Endothelial cell of umbilical vein (primary cell): ENCODE measurements at regions not wholly inside any gene's neighbourhood (a gene's known extent, or its start where the extent isn't known, plus 50 kb on each side); places are given as distances from the start of the nearest gene placed in this dataset.

Source experiments
- BruUV-seq: library from RNA; stranded (reverse); fragments of 400-500 nt; replicated peaks from 2 replicates; lab custom pipeline; 2021; lab: Mats Ljungman, UMichigan
- CTCF ChIA-PET: fragments of 300-600, 350-600 bp; sonication (Branson Sonifier 250); formaldehyde crosslinking; loops from one replicate; lab custom pipeline; 2021; ENCODE audit warnings: antibody characterized with exemption, inconsistent platforms; lab: Charles Lee
- POLR2A ChIA-PET: fragments of 300-600, 350-600 bp; sonication (Branson Sonifier 250); formaldehyde crosslinking; loops from one replicate; lab custom pipeline; 2021; ENCODE audit warnings: antibody characterized with exemption, inconsistent platforms; lab: Charles Lee
- DNase-seq: peaks from one replicate; pipeline ENCODE4 v3.0.0-alpha.2; 2011; ENCODE audit warnings: low read depth, low spot score
- FAIRE-seq: peaks from 2 replicates; lab custom pipeline; 2011; peaks lifted over from hg19 to GRCh38; lab: Jason Lieb, UNC
- H2AFZ ChIP-seq: 2 replicates; pipeline ENCODE4 v1.6.0; 2012; ENCODE audit warnings: low read depth, low read length, control low read depth, inconsistent platforms
- H3K27ac ChIP-seq: 2 replicates; pipeline ENCODE4 v1.5.1; 2011; ENCODE audit warnings: low read depth, mild to moderate bottlenecking, control low read depth, low read length, moderate library complexity; ENCODE audit not compliant: insufficient read depth
- H3K27me3 ChIP-seq, 2 experiments: 2 replicates each; pipeline versions ENCODE4 v1.6.0 to v1.6.1; 2011; ENCODE audit warnings: low read length in 2 of 2, mixed read lengths in 1 of 2; ENCODE audit not compliant: control insufficient read depth in 2 of 2, insufficient read depth in 2 of 2
- H3K36me3 ChIP-seq, 2 experiments: 2 replicates in 1 of 2; 3 replicates in 1 of 2; pipeline ENCODE4 v1.5.1; 2011; ENCODE audit warnings: low read length in 2 of 2, mild to moderate bottlenecking in 1 of 2, moderate library complexity in 1 of 2; ENCODE audit not compliant: control insufficient read depth in 2 of 2, insufficient read depth in 2 of 2; ENCODE audit errors: extremely low read depth in 1 of 2
- H3K4me1 ChIP-seq: 3 replicates; pipeline ENCODE4 v1.5.1; 2011; ENCODE audit warnings: mild to moderate bottlenecking, low read length; ENCODE audit not compliant: control insufficient read depth, insufficient read depth; ENCODE audit errors: extremely low read depth
- H3K4me2 ChIP-seq: 2 replicates; pipeline ENCODE4 v1.6.1; 2011; ENCODE audit warnings: low read length, control low read depth, mixed read lengths; ENCODE audit not compliant: insufficient read depth
- H3K4me3 ChIP-seq, 3 experiments: fragments of 200-600 bp in 1 of 3; sonication (generic), shearing (Covaris generic) in 1 of 3; replicated peaks in 1 of 3; 2 replicates each; pipeline ENCODE4 v1.5.1; 2011 to 2016; ENCODE audit warnings: control low read depth in 3 of 3, low read length in 3 of 3, mild to moderate bottlenecking in 2 of 3, inconsistent platforms in 1 of 3, low read depth in 1 of 3, moderate library complexity in 1 of 3; ENCODE audit not compliant: insufficient read depth in 1 of 3
- H3K79me2 ChIP-seq: 2 replicates; pipeline ENCODE4 v1.6.0; 2012; ENCODE audit warnings: low read length, inconsistent platforms; ENCODE audit not compliant: control insufficient read depth, insufficient read depth
- H3K9ac ChIP-seq: replicated peaks from 2 replicates; pipeline ENCODE3; 2011; ENCODE audit warnings: low read length, control low read depth; ENCODE audit not compliant: insufficient read depth; ENCODE audit errors: extremely low read depth
- H3K9me1 ChIP-seq: replicated peaks from 3 replicates; pipeline ENCODE4 v1.6.0; 2011; ENCODE audit warnings: mild to moderate bottlenecking, low read length; ENCODE audit not compliant: control insufficient read depth, insufficient read depth; ENCODE audit errors: extremely low read depth
- H3K9me3 ChIP-seq: replicated peaks from 2 replicates; pipeline ENCODE4 v1.5.1; 2012; ENCODE audit warnings: low read length, inconsistent platforms; ENCODE audit not compliant: control insufficient read depth, insufficient read depth
- H4K20me1 ChIP-seq: replicated peaks from 2 replicates; pipeline ENCODE3; 2011; ENCODE audit warnings: mild to moderate bottlenecking, low read length; ENCODE audit not compliant: control insufficient read depth, insufficient read depth; ENCODE audit errors: extremely low read depth
- EZH2 ChIP-seq: IDR thresholded peaks from 2 replicates; pipeline ENCODE4 v1.6.1; 2012; ENCODE audit warnings: borderline replicate concordance, low read depth, mild to moderate bottlenecking, moderate library complexity, low read length, inconsistent platforms; ENCODE audit not compliant: severe bottlenecking
- FOS ChIP-seq: IDR thresholded peaks from 2 replicates; pipeline ENCODE4 v1.6.1; 2011; ENCODE audit warnings: mild to moderate bottlenecking, low read length, moderate library complexity, borderline replicate concordance; ENCODE audit not compliant: insufficient read depth
- GATA2 ChIP-seq: IDR thresholded peaks from 2 replicates; pipeline ENCODE4 v1.7.0; 2011; ENCODE audit warnings: low read depth, mild to moderate bottlenecking, moderate library complexity, mixed read lengths, low read length; ENCODE audit not compliant: insufficient read length, insufficient read depth
- JUN ChIP-seq: IDR thresholded peaks from 2 replicates; pipeline ENCODE4 v1.6.1; 2011; ENCODE audit warnings: borderline replicate concordance, low read depth; ENCODE audit not compliant: insufficient read length, insufficient read depth
- MYC ChIP-seq: IDR thresholded peaks from one replicate; pipeline ENCODE4 v1.6.1; 2011; ENCODE audit warnings: mild to moderate bottlenecking, low read depth, low read length
- POLR2A ChIP-seq: IDR thresholded peaks from 2 replicates; pipeline ENCODE4 v1.6.1; 2012; ENCODE audit warnings: low read depth, mild to moderate bottlenecking, control low read depth, low read length
- POLR2AphosphoS5 ChIP-seq: IDR thresholded peaks from 2 replicates; pipeline ENCODE4 v1.6.1; 2012; ENCODE audit warnings: low read depth, mild to moderate bottlenecking, control low read depth, low read length, moderate library complexity; ENCODE audit not compliant: insufficient read depth
- dilution Hi-C: fragments of 300-500 bp; cut with MboI; formaldehyde crosslinking; loops from one replicate; pipeline ENCODE4 v1.15.0; 2019; ENCODE audit warnings: low sequenced_read_pairs; ENCODE audit not compliant: extremely low pct_ligation_motif_present
- intact Hi-C: fragments of 100-400 bp; cut with micrococcal nuclease; formaldehyde crosslinking; loops from one replicate; pipeline ENCODE4 v1.10.0; 2022
- TF ChIP-seq, protein P1 (sequence below), 2 donors: IDR thresholded peaks; 1 replicate in 1 of 2; 2 replicates in 1 of 2; pipeline ENCODE4 v1.5.1; 2011; ENCODE audit warnings: low read length in 2 of 2, mild to moderate bottlenecking in 2 of 2, moderate library complexity in 2 of 2, control low read depth in 1 of 2, inconsistent platforms in 1 of 2, low read depth in 1 of 2; ENCODE audit not compliant: insufficient read depth in 1 of 2; ENCODE audit errors: extremely low read depth in 1 of 2
- TF ChIP-seq, protein P2 (sequence below): IDR thresholded peaks from 2 replicates; pipeline ENCODE4 v1.6.1; 2011; ENCODE audit not compliant: insufficient read depth, insufficient read length

DNA sequence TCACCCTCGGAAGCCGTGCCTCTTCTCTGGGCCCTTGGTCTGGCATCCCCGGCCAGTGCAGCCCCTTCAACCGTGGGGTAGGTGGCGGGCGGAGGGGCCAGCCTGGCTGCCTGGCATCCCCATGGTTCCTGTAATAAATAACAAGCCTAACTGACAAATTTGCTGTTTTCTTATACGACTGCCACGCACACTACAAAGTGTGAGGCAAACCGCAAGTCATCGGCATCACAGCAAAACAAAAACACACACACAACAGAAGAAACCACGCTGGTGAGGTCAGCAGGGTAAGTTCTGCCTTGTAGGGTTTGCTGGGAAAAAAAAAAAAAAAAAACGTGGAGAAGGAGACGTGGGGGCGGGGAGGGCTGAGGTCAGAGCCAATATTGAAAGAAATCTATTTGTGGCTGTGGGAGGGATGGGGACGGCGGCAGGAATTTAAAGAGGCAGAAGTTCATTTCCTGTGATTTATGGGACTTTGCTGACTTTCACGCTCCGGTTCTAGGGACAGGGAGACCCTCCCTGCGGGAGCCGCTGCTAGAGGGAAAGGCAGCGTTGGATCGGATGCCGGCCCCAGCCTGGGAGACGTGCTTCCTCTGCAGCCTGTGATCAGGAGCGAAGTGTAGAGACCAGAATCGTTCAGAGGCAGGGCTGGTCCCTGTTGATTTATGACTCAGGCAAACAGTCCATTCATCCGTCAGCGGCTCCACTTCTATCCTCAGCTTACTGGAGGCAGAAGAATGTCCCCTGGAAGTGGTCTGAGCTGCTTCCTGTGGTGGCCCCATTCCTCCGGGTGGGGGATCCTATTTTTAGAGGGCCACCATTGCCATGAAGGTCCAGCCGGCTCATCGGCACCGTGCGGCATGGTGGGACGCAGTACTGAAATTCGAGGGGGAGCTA lies 162.8 kb downstream of the FOXL1 start:
- Histone ChIP-seq H3K9me3 (no peaks in the 10 kb centered on the region), H2AFZ (peak overlapping the region; percentile 67), H3K9ac (peak overlapping the region; percentile 78), H3K9me1 (no peaks in the 10 kb centered on the region), H3K4me1 (peaks cover 19% of the 10 kb centered on the region), H3K27me3 (no peaks in the 10 kb centered on the region), H3K4me3 (peak overlapping the region in 2 of 3 experiments; percentile 15 to 31), H4K20me1 (no peaks in the 10 kb centered on the region), H3K27ac (peak overlapping the region; percentile 96), H3K36me3 (no peaks in the 10 kb centered on the region), H3K79me2 (no peaks in the 10 kb centered on the region), H3K4me2 (peak overlapping the region; percentile 63)
- DNase-seq, result peak; percentile 92
- intact Hi-C loops, result loop anchor here (1.0 to 2.0 kb wide), 10 partner anchors 56 to 321 kb away; partner anchors contain the start of gene FOXC2
- POLR2A ChIA-PET, result interaction anchor here (0.6 to 1.1 kb wide), 2 partner anchors 9 to 76 kb away, joined by 3 to 4 read pairs; no protein-coding TSS in a partner anchor
- TF ChIP-seq MYC (no peak), POLR2A (peak; percentile 75), POLR2AphosphoS5 (peak; percentile 76), JUN (peak; percentile 51), FOS (peak; percentile 61), GATA2 (no peak), EZH2 (no peak)
- TF ChIP-seq, protein P1, sequence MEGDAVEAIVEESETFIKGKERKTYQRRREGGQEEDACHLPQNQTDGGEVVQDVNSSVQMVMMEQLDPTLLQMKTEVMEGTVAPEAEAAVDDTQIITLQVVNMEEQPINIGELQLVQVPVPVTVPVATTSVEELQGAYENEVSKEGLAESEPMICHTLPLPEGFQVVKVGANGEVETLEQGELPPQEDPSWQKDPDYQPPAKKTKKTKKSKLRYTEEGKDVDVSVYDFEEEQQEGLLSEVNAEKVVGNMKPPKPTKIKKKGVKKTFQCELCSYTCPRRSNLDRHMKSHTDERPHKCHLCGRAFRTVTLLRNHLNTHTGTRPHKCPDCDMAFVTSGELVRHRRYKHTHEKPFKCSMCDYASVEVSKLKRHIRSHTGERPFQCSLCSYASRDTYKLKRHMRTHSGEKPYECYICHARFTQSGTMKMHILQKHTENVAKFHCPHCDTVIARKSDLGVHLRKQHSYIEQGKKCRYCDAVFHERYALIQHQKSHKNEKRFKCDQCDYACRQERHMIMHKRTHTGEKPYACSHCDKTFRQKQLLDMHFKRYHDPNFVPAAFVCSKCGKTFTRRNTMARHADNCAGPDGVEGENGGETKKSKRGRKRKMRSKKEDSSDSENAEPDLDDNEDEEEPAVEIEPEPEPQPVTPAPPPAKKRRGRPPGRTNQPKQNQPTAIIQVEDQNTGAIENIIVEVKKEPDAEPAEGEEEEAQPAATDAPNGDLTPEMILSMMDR (IDR thresholded peaks at IDR 0.05; ENCODE audit: extremely low read depth in 1 of 2, insufficient read depth in 1 of 2, low read depth in 1 of 2, low read length in 2 of 2), result no peak
- TF ChIP-seq, protein P2, sequence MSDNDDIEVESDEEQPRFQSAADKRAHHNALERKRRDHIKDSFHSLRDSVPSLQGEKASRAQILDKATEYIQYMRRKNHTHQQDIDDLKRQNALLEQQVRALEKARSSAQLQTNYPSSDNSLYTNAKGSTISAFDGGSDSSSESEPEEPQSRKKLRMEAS, result peak; percentile 3
- CTCF ChIA-PET, result interaction anchor here (0.9 to 1.4 kb wide), 5 partner anchors 20 to 322 kb away, joined by 3 to 6 read pairs (median 4); no protein-coding TSS in a partner anchor
- TSS peak; percentile 88 for BruUV-seq
- peak; percentile 89 for FAIRE-seq
- dilution Hi-C loops, result no loop called here
